Stimulated activated CD4-positive, alpha-beta T cell treated with anti-CD3 and anti-CD28 coated beads, TNF-alpha, amount 100 ng/mL, for 24 hours (primary cell): ENCODE measurements at regions not wholly inside any gene's neighbourhood (a gene's known extent, or its start where the extent isn't known, plus 50 kb on each side); places are given as distances from the start of the nearest gene placed in this dataset.

ENCODE experiments used
- DNase-seq, 3 experiments: peaks; one replicate each; pipeline ENCODE4 v3.0.0-alpha.2; 2020; ENCODE audit warnings: low read depth in 3 of 3

DNA sequence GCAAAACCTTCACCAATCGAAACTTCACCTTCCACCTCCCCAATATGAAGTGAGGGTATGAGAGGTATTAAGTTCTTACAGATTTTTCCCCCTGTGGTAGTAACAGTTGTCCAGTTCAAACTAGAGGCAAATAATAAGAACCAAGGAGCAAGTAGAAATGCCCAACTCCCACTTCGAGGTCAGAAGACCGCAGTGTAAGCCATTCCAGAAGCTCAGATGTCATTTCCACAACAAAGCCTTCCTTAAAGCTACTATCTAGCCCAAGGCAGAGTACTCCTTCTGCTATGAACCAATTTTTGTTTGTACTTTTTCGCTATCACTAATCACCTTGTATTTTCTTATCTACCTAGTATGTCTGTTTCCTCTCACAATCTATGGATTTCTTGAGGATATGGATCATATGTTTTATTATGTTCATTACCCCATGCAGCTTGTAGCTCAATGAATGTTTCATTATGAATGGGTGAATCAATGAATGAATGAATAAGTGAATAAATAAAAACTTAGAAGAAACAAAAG, 235.7 kb upstream of the KCNMB2 start:
- DNase-seq, result no peak

DNA sequence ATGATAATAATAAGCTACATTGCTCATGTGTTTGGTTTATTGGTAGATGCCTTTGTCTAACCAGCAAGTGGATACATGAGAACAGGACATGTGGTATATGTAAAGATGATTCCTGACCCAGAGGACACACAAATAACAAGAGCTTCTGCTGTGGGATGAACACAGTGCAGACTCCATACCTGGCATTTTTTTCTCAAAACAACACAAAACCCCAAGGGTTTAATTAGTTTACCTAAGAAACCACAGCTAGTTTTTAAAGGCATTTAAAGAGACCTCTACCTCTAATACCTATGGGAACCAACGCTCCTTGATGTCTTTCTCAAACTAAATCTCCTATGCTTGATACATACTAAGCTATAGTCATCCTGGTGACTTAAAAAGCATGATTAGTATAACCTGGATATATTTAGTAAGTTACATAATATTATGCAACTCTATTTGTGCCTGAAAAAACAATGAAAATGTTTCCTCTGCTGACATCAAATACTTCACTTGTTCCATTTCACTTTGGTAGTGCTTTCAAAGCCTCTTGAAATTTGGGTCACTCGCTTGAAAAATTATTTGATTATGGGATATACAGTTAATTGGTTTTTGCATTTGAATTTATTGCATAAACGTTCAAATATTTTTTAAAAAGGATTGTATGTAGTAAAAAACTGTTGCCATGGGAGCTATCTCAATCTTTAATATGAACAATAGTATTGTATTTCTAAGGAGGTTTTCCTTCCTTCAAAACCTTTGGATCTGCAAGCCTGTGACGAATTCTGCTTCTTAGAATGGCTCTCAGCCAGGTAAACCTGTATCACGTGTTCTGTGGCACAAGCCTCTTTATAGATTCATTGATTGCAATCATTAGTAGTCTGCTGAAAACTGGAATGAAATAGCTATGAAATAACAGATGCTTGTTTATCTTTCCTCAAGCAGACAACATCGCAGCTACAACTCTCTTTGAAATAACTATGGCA, 233.0 kb upstream of the KCNMB2 start:
- DNase-seq, result no peak

DNA sequence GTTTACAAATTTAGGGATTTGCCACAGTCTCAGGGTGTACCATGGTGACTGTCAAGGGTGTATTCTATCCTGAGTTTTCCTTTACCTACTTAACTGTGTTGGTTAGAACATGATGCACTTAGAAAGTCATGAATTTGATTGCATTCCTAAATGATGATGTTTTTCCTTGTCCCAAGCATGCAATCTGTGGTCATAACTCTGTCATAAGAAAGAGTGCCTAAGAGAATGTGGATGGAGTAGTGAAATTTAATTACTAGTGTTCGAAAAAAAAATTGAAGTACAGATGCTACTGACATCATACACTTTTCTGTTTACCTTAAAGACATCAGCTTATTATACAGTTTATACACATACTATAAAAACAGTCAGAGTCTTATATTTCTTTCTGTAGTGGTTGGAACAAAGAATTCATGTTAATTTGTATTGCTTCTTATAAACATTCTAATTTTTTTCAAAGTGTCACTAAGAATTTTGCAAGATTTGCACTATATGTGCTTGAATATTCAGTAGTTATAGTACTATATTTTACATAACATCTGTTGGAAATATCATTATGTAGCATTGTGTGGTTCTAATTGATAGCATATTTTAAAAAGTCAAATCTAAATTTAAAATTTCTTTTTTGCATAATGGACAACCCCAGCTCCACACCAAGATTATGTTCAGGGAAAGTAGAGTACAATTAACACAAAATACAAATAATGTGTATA, 231.3 kb upstream of the KCNMB2 start:
- DNase-seq, result no peak

DNA sequence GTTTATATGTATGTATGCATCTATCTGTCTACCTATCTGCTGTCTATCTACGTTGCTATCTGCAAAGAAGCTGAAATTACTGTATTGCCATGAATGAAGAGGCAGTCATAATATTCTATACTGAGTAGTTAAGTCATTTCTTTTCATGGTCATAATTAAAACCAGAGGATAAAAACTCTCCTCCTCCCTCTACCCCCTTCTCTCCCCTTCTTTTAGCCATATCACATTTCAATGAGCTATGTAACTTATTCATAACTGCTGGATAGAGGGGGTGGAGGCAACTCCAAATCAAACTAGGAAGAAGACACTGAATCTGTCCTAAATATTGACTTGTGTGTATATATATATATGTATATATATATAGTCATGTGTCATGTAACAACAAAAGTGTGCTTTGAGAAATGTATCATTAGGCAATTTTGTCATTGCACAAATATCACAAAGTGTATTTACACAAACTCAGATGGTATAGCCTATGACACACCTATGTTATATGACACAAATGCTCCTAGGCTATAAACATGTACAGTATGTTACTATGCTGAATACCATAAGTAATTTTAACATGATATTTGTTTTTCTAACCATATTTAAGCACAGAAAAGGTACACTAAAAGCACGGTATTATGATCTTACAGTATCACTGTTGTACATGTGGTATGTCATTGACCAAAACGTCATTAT, 229.7 kb upstream of the KCNMB2 start:
- DNase-seq, result no peak

DNA sequence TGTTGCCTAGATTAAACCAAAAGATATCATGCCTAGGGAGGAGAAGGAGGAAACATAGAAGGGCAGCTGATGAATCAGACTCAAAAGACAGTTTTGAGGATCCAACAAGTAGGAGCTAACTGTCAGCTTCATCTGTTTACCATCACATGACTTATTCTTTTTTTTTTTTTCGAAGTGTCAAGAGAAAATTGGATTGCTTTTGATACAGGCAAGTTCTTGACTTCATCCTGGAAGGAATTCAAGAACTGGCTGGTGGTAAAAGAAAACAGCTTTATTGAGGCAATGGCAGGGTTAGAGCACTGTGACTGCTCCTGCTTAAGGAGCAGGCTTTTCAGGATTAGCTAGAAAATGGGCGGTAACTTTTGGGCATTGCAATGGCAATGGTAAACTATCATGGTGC, 227.5 kb upstream of the KCNMB2 start:
- no peak for DNase-seq

GRCh38 chr3:178310949-178311348, 225.3 kb upstream of the KCNMB2 start:
- no peak for DNase-seq

GRCh38 chr3:178313716-178314115, 222.5 kb upstream of the KCNMB2 start:
- no peak for DNase-seq

DNA sequence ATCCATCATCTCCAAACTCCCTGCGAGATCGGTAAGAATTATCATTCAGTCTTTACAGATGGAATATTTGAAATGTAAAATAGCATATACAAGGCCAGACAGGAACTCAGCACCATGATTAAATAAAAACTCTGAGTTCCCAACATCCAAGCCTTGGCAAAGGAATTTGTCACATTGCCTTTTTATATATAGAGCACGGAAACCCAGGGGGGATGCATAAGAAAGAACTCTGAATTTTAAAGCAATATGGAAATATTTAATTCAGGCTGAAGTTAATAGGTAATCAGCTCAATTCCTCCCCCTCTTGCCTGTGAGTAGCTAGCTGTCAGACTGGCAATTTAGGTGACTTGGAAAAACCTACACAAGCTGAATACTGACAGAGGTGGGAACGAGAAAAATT, 217.9 kb upstream of the KCNMB2 start:
- no peak for DNase-seq

DNA sequence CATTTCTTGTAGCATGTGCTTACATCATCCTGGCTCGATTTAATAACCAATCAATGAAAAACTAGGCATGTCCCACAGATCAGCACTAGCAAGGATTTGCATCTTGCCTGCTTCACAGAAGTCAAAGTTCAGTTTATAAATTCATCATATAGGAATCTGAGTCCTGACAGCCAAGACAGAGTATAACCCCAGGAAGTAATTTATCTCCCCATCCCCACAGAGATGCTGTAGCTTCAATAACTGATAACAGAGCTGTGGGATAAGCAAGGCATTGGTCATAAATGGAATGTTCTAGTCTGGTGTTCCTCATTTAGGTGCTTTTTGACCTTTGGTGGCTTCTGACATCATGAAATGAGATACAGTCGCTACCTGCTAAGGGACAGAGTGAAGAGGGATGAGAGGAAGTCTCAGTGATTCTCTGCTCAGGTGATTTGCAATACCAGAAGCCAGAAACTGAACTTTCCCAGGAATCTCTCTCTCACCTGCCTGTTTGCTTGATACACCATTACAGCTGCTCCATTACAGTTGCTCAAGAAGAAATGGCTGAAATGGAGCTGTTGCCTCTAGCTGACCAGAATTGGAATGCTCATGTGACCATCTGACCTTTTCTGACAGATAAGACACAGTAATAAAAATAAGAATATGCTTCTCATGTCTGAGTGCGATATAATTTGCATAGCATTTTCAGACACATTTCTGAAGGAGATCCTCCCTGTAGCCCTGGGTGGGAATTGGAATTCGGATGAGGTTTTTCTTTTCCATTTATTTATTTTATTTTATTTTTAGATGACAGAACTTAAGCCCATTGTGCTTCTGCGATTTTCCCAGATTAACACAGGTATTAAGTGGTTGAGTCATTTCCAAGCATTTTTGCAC, 217.1 kb upstream of the KCNMB2 start:
- DNase-seq, result no peak

DNA sequence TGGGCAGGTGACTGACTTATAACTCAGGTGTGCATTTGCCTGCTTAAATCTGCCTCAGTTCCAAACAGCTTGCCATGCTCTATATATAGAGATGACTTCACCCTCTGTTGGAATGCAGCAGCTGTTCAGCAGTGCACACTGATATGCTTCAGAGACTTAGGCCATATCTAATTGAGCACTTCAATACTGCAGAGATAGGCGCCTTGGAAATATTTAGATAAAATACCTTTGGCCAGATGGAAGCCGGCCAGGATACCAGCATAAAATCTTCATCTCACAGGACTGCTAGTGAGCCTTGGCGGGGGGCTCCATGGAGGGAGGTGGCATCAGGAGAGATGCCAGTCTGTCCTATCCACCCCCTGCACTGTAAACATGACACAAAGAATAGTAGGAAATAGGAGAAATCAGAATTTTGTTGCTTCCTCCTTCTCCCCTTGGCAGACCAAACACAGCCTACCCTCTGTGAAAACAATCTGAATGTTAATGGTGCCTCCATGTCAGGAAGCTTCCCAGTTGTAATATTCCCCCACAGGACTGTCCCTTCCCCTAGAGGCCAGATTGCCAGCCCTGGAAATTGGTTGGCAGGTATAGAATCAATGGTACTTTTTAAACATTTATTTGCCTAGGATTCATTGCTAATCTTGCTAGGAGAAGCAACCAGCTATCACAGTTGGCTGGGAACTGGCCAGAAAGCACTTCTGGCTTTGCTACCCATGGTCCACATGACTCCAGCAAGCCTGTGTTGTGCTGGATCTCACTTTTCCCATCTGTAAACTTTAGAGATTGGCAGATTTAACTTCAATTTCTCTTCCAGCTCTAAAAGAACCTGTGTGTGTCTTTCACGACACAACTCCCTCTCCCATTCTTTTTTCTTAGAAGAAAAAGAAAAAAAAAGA, 215.5 kb upstream of the KCNMB2 start:
- DNase-seq, result no peak

DNA sequence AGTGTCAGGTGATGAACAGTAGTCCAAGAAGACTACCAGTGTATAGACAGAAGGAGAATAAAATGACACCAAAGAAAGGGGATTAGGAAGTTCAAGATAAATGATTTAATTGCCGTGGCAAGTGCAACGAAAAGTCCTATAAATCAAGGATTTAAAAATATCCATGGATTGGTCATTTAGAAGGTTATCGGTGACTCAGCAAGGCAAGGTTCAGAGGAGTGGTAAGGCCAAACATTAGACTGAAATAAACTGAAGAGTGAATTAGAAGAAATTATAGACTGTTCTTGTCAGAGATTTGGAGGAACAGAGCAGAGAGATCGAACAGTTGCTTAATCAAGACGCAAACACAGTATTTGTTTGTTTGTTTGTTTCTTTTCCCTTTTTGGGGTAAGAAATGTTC, 211.9 kb upstream of the KCNMB2 start:
- DNase-seq, result no peak

DNA sequence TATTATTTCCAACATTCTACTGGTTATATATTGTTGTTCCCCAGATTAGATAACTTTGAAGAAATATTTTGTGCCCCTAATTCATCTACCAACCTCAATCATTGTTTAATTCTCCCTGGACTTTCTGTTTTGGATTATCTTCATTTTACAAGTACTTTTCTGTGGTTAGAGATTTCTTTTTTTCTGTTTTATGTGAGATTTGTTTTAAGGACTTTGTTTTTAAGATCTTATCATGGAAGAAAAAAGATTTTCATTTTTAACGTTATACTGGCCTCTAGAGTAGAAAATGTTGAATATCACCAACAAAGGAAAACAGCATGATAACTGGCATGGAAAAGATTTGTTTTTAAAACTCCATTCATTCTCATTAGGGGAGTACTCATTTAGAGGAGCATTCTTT, 210.9 kb upstream of the KCNMB2 start:
- no peak for DNase-seq

DNA sequence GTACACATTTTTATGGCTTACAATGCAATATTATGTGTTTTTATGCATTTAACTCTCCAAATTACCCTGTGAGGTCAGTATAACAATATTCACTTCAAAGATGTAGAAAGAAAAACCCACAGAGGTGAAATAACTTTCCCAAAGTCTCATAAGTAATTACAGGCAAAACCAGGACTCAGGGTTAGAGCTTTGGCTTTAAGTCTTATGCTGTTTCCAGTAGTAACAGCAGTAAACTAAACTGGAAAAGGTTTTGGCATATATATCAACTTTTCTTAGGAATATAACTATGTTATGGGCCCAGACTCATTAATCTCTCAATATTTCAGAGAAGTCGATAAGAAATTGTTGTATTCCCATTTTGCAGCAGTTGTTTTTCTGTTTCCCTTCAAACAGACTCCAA, 206.3 kb upstream of the KCNMB2 start:
- no peak for DNase-seq

DNA sequence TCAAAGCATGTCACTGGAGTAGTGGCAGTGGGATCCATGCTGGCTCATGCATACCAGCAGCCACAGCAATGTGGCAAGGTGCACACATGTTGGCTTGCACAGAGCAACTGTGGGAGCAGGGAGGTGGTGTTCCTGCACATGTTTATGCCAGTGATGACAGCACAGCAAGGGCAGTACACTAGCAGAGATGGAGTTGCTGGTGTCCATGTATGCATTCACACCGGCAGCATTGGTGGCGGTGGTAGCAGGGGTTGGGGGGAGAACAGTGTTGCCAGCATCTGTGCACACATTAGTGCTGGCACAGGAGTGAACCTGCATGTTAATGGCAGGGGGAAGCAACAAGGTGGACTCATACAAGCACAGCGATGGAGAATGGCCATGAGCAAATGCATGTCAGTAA, 202.0 kb upstream of the KCNMB2 start:
- DNase-seq, result no peak

DNA sequence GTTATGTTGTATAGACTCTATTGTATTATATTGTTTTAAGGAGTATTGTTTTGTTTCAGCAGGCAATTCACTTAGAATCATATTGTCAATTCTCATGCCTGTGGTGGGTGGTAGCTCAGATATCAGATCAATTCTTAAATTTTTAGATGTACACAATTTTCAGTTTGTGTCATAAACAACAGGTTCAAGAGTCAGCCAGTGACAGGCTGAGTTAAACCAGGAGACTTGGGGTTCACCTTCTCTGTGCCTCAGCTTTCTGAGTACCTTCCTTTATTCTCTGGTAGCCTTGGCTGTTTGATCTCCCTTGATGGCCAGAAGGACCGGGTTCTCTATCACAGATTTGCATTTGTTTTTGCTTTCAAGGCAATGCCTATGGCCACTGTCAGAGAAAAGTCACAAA, 199.9 kb upstream of the KCNMB2 start:
- no peak for DNase-seq

DNA sequence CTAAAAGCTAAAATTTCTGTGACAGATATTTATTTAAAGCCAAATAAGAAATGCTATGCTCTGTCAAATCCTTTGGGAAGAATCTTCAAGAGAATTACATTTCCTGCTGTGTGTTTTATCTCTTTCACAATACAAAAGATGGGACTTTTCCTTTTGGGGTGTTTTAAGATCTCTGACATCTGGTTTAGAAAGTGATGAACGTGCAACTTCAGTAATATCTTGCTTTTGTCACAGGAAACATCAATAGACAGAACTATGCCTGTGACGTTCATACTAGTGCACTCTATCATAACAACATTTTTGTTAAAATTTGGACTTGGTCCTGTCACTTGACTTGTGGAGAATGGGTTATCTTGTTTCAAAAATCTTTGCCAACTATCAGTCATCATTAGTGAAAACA, 195.7 kb upstream of the KCNMB2 start:
- DNase-seq, result no peak

GRCh38 chr3:178341636-178342035, 194.6 kb upstream of the KCNMB2 start:
- no peak for DNase-seq

- DNase-seq, result no peak
Measured at GRCh38 chr3:178342111-178342510, 194.1 kb upstream of the KCNMB2 start.

DNA sequence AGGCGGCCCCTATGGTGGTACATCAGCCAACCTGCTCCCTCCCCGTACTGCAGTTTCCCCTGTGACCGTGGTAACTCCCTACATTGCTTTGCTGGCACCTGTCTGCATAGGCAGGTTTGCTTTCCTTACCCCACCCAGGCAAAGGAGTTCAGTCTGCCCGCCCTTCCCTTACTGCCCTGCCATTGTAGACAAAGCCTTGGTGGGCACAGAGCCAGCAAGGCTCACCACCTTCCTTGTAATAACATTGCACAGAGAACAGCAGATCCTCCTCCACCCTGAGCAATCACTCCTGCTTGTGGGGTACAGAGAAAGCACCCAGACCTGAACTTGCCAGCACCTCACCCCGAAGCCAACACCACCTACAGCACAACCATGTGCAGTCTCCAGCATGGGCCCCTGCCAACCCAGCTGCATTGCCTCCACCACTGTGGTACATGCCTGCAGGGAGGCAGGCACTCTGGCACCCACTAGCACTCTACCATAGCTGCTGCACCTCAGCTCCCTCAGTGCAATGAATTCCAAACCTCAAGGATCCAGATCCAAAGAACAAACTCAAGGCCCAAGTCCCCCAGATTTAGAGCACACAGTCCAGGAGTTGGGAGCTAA, 192.7 kb upstream of the KCNMB2 start:
- DNase-seq, result no peak

DNA sequence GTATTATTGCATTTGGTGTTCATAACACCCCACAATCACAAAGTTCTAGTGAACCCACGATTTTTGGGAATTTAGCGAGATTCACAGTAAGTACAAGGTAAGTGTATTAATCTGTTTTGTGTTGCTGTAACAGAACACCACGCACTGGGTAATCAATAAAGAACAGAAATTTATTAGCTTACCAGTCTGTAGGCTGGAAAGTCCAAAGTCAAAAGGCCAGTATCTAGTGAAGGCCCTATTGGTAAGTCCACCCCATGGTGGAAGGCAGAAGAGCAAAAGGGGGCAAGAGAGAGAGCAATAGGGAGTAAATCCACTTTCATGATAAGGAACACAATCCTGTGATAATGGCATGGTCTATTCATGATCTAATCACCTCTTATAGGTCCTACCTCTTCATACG, 190.3 kb upstream of the KCNMB2 start:
- DNase-seq, result no peak
